Coronary artery (tissue), 2 donors: ENCODE measurements at regions not wholly inside any gene's neighbourhood (a gene's known extent, or its start where the extent isn't known, plus 50 kb on each side); places are given as distances from the start of the nearest gene placed in this dataset.

ENCODE experiments used
- DNase-seq: peaks from one replicate; pipeline ENCODE4 v3.0.0-alpha.2; 2017; ENCODE audit warnings: low spot score
- H3K27ac ChIP-seq, 2 donors: fragments of 200-600 bp; sonication (generic); one replicate each; pipeline ENCODE4 v1.5.1; 2016 to 2019
- H3K4me3 ChIP-seq: fragments of 200-600 bp; sonication (generic); 2 replicates; pipeline ENCODE4 v1.5.1; 2016; ENCODE audit warnings: mild to moderate bottlenecking, moderate library complexity
- CTCF ChIP-seq: fragments of 200-600 bp; sonication (generic); IDR thresholded peaks from one replicate; pipeline ENCODE4 v1.5.1; 2019; ENCODE audit warnings: antibody characterized with exemption

- H3K27ac ChIP-seq: no peak overlapping the region
- no peak for DNase-seq
- H3K4me3 ChIP-seq: no peak overlapping the region
- TF ChIP-seq CTCF: no peak
Measured at GRCh38 chr4:169342906-169343564, 72.3 kb upstream of the SH3RF1 start.

DNA sequence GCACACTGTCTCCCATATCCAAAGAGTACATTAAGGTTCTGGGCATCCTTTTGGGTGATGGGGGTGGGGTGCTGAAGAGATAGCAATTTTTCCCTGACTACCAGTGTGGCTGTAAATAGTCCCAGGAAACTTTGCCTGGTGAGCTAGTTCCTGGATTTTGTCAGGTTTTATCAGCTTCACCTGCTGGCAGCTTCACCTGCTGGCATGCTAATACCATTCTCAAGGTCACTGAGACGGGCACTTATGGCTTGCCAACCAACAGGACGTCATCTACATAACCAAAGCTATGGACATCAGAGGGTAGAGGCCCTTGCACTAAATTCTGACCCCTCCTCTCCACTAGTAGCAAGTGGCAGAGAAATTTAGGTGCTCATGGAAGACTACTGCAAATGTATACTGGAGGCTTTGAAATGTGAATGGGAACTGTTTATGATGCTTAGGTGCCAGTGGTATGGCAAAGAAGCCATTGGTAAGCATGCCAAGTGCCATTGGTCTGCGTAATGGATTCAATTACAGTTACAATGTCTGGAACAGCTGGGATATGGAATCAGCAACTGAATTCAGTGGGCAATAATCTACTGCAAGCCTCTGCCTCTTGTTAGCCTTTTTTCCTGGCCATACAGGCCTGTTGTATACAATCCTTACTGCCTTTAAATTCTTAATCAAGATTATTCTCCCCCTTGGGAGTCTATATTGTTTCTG lies 71.6 kb upstream of the SH3RF1 start:
- no peak for DNase-seq
- H3K27ac ChIP-seq: no peak overlapping the region

DNA sequence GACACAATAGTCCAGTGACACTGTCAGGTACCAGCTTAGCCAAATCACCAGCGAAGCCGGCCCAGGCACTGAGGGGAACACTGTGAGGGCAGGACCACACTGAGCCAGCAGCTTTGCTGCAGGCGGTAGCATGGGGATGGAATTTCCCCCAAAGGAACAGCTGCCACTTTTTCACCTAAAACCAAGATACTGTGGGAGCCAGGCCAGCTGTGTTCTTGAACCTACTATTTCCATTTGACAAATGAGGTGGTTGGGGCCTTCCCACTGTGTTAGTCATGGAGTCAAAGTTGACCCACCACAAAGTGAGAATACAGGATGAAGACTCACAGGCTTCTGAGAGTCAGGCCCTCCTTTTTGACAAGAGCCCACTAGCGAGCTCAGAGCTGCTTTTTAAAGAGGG lies 70.7 kb upstream of the SH3RF1 start:
- Histone ChIP-seq H3K4me3 (no peak overlapping the region), H3K27ac (no peak overlapping the region)
- no peak for DNase-seq
- no peak for TF ChIP-seq CTCF

More for the DNA sequence above, 71.6 kb upstream of the SH3RF1 start:
- no peak for TF ChIP-seq CTCF
- no peak overlapping the region for H3K4me3 ChIP-seq

GRCh38 chr4:169340834-169341233 lies 70.1 kb upstream of the SH3RF1 start:
- TF ChIP-seq CTCF: no peak
- no peak overlapping the region for H3K4me3 ChIP-seq
- H3K27ac ChIP-seq: no peak overlapping the region
- DNase-seq: no peak

DNA sequence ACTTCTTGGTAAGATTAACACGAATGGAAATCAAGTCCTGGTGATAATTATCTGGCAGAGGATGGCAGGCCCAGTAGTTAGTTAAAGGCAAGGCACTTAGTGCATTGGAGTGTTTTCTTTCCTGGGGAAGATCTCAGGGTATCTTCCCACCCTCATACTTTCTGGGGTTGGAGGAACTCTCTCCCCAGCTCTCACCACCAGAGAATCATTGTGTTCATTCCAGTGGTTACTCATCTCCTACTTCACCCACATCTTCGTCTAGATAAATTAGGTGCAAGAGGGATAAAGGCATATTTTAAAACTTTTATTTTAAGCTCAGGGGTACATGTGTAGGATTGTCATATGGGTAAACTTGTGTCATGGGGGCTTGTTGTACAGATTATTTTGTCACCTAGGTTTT lies 67.5 kb upstream of the SH3RF1 start:
- DNase-seq: no peak
- Histone ChIP-seq H3K27ac (no peak overlapping the region), H3K4me3 (no peak overlapping the region)
- TF ChIP-seq CTCF: no peak

GRCh38 chr4:169337510-169337909 lies 66.8 kb upstream of the SH3RF1 start:
- no peak for DNase-seq
- no peak overlapping the region for H3K27ac ChIP-seq
- TF ChIP-seq CTCF: no peak
- H3K4me3 ChIP-seq: no peak overlapping the region

DNA sequence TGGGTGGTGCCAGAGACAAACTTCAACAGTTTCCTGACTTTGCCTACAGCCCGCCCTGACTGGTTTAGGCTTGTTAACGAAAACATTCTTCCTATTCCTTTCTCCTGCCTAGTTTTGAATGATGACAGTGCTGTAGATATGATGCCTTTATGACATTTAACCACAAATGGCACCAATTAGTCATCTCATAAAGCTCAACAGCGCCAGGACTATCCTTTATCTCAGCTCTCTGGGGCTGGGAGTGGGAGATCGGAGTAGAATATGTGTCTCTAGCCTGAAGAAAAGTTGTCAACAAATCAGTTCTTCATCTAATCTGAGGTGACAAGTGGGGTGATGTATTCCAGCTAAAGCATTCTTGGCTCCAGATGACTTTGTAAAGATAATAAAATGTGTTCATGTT lies 64.6 kb upstream of the SH3RF1 start:
- no peak for TF ChIP-seq CTCF
- no peak for DNase-seq
- Histone ChIP-seq H3K4me3 (peak overlapping the region; percentile 27), H3K27ac (no peak overlapping the region)
